ENCODE measurements at regions not wholly inside any gene's neighbourhood (a gene's known extent, or its start where the extent isn't known, plus 50 kb on each side); places are given as distances from the start of the nearest gene placed in this dataset.
A peak's percentile ranks its signal among the peaks of the same experiment; 100 is the strongest.

GRCh38 chr5:179487145-179487544, 63.2 kb upstream of the RUFY1 start:
- no peaks in the 10 kb centered on the region for H3K9me3 ChIP-seq
- 68 to 73% methylated on average over 8 of the region's 8 CpGs for WGBS, 2 donors
- ATAC-seq (no peak), DNase-seq (no peak)
- H3K4me1 ChIP-seq = no peaks in the 10 kb centered on the region
- TF ChIP-seq POLR2A (IDR thresholded peaks at IDR 0.05) = no peak
- TF ChIP-seq, protein P1, sequence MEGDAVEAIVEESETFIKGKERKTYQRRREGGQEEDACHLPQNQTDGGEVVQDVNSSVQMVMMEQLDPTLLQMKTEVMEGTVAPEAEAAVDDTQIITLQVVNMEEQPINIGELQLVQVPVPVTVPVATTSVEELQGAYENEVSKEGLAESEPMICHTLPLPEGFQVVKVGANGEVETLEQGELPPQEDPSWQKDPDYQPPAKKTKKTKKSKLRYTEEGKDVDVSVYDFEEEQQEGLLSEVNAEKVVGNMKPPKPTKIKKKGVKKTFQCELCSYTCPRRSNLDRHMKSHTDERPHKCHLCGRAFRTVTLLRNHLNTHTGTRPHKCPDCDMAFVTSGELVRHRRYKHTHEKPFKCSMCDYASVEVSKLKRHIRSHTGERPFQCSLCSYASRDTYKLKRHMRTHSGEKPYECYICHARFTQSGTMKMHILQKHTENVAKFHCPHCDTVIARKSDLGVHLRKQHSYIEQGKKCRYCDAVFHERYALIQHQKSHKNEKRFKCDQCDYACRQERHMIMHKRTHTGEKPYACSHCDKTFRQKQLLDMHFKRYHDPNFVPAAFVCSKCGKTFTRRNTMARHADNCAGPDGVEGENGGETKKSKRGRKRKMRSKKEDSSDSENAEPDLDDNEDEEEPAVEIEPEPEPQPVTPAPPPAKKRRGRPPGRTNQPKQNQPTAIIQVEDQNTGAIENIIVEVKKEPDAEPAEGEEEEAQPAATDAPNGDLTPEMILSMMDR (IDR thresholded peaks at IDR 0.05) = no peak
- no peaks in the 10 kb centered on the region for H3K36me3 ChIP-seq (replicated peaks in 1 of 2; ENCODE audit: insufficient read depth in 1 of 2, low read depth in 2 of 2)
- no peak overlapping the region for H3K27ac ChIP-seq
- intact Hi-C loops (cut with DNase I) = no loop called here
- H3K27me3 ChIP-seq = no peaks in the 10 kb centered on the region
- H3K4me3 ChIP-seq = no peak overlapping the region

- H3K36me3 ChIP-seq (replicated peaks in 1 of 2; ENCODE audit: insufficient read depth in 1 of 2, low read depth in 2 of 2) = no peaks in the 10 kb centered on the region
- DNase-seq (peak in 3 of 4 donors; percentile 23 to 30 (median 30)), ATAC-seq (peak; percentile 30)
- no peak overlapping the region for H3K4me3 ChIP-seq
- WGBS, 2 donors = 71 to 73% methylated on average over 16 of the region's 16 CpGs
- intact Hi-C loops (cut with DNase I) = no loop called here
- no peaks in the 10 kb centered on the region for H3K9me3 ChIP-seq
- H3K4me1 ChIP-seq = no peaks in the 10 kb centered on the region
- no peak for TF ChIP-seq POLR2A (IDR thresholded peaks at IDR 0.05)
- H3K27ac ChIP-seq = no peak overlapping the region
- H3K27me3 ChIP-seq = no peaks in the 10 kb centered on the region
Observed at GRCh38 chr5:179486596-179487051, 63.7 kb upstream of the RUFY1 start.

GRCh38 chr5:179485845-179486575, 64.3 kb upstream of the RUFY1 start:
- DNase-seq (no peak), ATAC-seq (no peak)
- H3K36me3 ChIP-seq (replicated peaks in 1 of 2; ENCODE audit: insufficient read depth in 1 of 2, low read depth in 2 of 2) = no peaks in the 10 kb centered on the region
- H3K27ac ChIP-seq = no peak overlapping the region
- no peak overlapping the region for H3K4me3 ChIP-seq
- intact Hi-C loops (cut with DNase I) = no loop called here
- WGBS, 2 donors = 70 to 83% methylated on average over 8 to 13 of the region's 13 CpGs
- TF ChIP-seq, protein P1 (IDR thresholded peaks at IDR 0.05) = no peak
- TF ChIP-seq POLR2A (IDR thresholded peaks at IDR 0.05) = no peak
- no peaks in the 10 kb centered on the region for H3K9me3 ChIP-seq
- H3K27me3 ChIP-seq = no peaks in the 10 kb centered on the region
- H3K4me1 ChIP-seq = no peaks in the 10 kb centered on the region

DNA sequence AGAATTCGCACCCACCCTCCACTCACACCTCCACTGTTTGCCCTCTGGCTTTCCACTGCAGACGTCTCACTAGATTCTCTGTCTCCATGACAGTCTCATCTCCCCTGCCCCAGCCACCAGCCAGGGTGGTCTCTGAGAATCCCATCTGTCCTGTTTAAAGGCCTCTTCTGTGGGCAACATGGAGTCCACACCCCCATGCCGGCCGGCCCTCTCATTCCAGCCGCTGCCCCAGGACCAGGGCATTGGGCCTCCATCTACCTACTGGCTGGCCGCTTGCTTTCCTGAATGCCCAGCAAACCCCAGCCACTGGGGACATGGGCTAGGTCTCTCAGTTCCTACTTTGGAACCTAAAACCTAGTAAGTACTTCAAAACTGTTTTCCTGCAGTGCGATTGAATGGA, 65.6 kb upstream of the RUFY1 start:
- TF ChIP-seq, protein P1 (IDR thresholded peaks at IDR 0.05) = no peak
- TF ChIP-seq POLR2A (IDR thresholded peaks at IDR 0.05) = no peak
- Histone ChIP-seq H3K4me3 (no peak overlapping the region), H3K9me3 (no peaks in the 10 kb centered on the region), H3K36me3 (replicated peaks in 1 of 2; ENCODE audit: insufficient read depth in 1 of 2, low read depth in 2 of 2) (no peaks in the 10 kb centered on the region), H3K27me3 (no peaks in the 10 kb centered on the region), H3K27ac (no peak overlapping the region), H3K4me1 (no peaks in the 10 kb centered on the region)
- DNase-seq (no peak), ATAC-seq (no peak)
- intact Hi-C loops (cut with DNase I) = no loop called here
- whole genome bisulfite sequencing, 2 donors = 79 to 83% methylated on average over 7 of the region's 7 CpGs

DNA sequence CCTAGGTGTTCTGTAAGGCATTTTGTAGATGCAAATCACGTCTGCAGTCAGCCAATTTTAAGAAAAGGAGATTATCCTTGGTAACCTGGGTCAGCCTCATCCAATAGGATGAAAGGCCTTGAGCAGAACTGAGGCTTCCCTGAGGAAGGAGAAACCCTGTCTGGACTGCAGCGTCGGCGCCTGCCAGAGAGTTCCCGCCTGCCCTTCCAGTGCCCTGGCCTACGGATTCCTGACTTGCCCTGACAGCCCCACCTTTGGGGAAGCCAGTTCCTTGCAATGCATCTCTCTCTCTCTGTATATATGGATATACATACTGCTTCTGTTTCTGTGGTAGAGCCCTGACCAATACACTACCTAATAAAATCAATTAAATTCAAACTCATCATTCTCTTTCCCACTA, 66.2 kb upstream of the RUFY1 start:
- WGBS, 2 donors = 75 to 84% methylated on average over 6 of the region's 6 CpGs
- no peak overlapping the region for H3K27ac ChIP-seq
- no peak for ATAC-seq
- no peak for DNase-seq
- no peaks in the 10 kb centered on the region for H3K9me3 ChIP-seq
- H3K4me1 ChIP-seq = no peaks in the 10 kb centered on the region
- no peaks in the 10 kb centered on the region for H3K27me3 ChIP-seq
- H3K36me3 ChIP-seq (replicated peaks in 1 of 2; ENCODE audit: insufficient read depth in 1 of 2, low read depth in 2 of 2) = no peaks in the 10 kb centered on the region
- no peak overlapping the region for H3K4me3 ChIP-seq
- TF ChIP-seq, protein P1 (IDR thresholded peaks at IDR 0.05) = no peak
- no peak for TF ChIP-seq POLR2A (IDR thresholded peaks at IDR 0.05)
- intact Hi-C loops (cut with DNase I) = no loop called here
